Large intestine (tissue), 3 donors: ENCODE measurements at regions not wholly inside any gene's neighbourhood (a gene's known extent, or its start where the extent isn't known, plus 50 kb on each side); places are given as distances from the start of the nearest gene placed in this dataset.

ENCODE experiments used
- DNase-seq, 2 donors: peaks; one replicate each; pipeline versions ENCODE4 v3.0.0 to v3.0.0-alpha.2; 2013
- H3K27ac ChIP-seq: one replicate; pipeline ENCODE4 v1.5.1; 2013; ENCODE audit warnings: low read length
- H3K27me3 ChIP-seq: 2 replicates; pipeline ENCODE4 v1.6.1; 2013; ENCODE audit warnings: low read length; ENCODE audit not compliant: control insufficient read depth, insufficient read depth
- H3K36me3 ChIP-seq: 2 replicates; pipeline ENCODE4 v1.6.1; 2013; ENCODE audit warnings: low read length; ENCODE audit not compliant: control insufficient read depth, insufficient read depth
- H3K4me1 ChIP-seq: one replicate; pipeline ENCODE4 v1.6.1; 2013; ENCODE audit warnings: low read length; ENCODE audit not compliant: control insufficient read depth, insufficient read depth
- H3K4me3 ChIP-seq: one replicate; pipeline ENCODE4 v1.5.1; 2013; ENCODE audit warnings: low read length
- H3K9me3 ChIP-seq: one replicate; pipeline ENCODE4 v1.6.1; 2013; ENCODE audit warnings: mild to moderate bottlenecking, low read depth, low read length, moderate library complexity; ENCODE audit not compliant: control insufficient read depth
- WGBS: methylation state at CpG from one replicate; pipeline ENCODE4 v1.1.5; 2013; ENCODE audit warnings: low lambda C conversion rate; ENCODE audit not compliant: insufficient coverage; 5-methylcytosine and 5-hydroxymethylcytosine counted together

DNA sequence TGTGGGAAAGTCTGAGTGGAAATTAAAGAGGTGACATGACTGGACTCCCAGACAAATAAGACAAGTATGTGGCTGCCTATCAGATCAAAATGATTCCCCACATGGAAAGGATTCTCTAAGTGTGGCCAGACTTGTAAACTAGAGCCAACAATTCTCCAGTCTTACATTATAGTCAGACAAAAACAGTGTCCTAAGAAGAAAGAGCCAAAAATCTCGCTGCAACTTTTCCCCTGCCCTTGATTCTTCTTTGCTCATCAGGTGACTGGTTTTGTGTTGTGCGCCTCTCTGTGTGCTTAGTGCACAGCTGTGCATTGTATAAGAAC, 164.2 kb upstream of the TARS1 start:
- WGBS, result no CpG with 5 or more reads among the region's 2 CpGs

DNA sequence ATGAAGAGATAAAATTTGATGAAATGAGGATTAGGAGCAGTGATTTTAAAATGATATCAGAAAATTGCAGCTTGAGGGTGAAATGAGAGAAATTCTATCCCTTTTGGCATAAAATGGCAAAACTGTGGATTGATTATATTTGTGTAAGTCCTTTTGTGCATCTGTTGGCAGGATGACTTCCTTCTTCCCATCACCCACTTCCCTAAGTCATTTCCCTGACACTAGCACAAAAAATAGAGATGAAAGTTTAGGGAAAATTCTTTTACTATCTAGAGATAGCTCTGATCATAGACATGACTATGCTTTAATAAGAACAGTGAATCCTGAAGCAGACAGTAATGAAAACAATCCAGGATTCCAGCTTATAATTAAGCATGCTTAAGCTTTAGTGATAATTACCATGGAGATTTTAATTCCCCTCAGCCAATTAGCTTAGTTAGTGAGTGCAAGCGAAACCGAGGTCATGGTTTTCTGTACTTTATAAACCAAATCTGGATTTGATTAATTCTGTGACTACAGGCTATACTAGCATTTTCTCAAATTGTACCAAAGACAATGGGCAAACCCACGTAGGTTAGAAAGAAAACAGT, 163.6 kb upstream of the TARS1 start:
- no peak overlapping the region for H3K27ac ChIP-seq
- no peak for DNase-seq
- H3K27me3 ChIP-seq, result no peaks in the 10 kb centered on the region
- no CpG with 5 or more reads among the region's 3 CpGs for WGBS
- H3K9me3 ChIP-seq, result no peaks in the 10 kb centered on the region
- no peaks in the 10 kb centered on the region for H3K36me3 ChIP-seq
- H3K4me1 ChIP-seq, result no peaks in the 10 kb centered on the region
- H3K4me3 ChIP-seq, result no peak overlapping the region

More for the DNA sequence above, 164.2 kb upstream of the TARS1 start:
- H3K36me3 ChIP-seq, result no peaks in the 10 kb centered on the region
- H3K4me1 ChIP-seq, result no peaks in the 10 kb centered on the region
- no peak overlapping the region for H3K27ac ChIP-seq
- H3K4me3 ChIP-seq, result no peak overlapping the region
- no peak for DNase-seq
- H3K27me3 ChIP-seq, result no peaks in the 10 kb centered on the region
- no peaks in the 10 kb centered on the region for H3K9me3 ChIP-seq

- no peak overlapping the region for H3K27ac ChIP-seq
- no peaks in the 10 kb centered on the region for H3K27me3 ChIP-seq
- no peaks in the 10 kb centered on the region for H3K36me3 ChIP-seq
- no peaks in the 10 kb centered on the region for H3K4me1 ChIP-seq
- no peak overlapping the region for H3K4me3 ChIP-seq
- no peak for DNase-seq
- WGBS, result 0% methylated on average over 1 of the region's 5 CpGs
- no peaks in the 10 kb centered on the region for H3K9me3 ChIP-seq
Measured at GRCh38 chr5:33281431-33281843, 159.3 kb upstream of the TARS1 start.

- WGBS, result 73% methylated on average over 4 of the region's 4 CpGs
- Histone ChIP-seq H3K4me3 (no peak overlapping the region), H3K27me3 (no peaks in the 10 kb centered on the region), H3K36me3 (no peaks in the 10 kb centered on the region), H3K4me1 (no peaks in the 10 kb centered on the region), H3K9me3 (no peaks in the 10 kb centered on the region), H3K27ac (no peak overlapping the region)
- DNase-seq, result no peak
Measured at GRCh38 chr5:33282157-33282556, 158.6 kb upstream of the TARS1 start.

GRCh38 chr5:33282696-33283095, 158.1 kb upstream of the TARS1 start:
- no peaks in the 10 kb centered on the region for H3K9me3 ChIP-seq
- no peak for DNase-seq
- H3K4me3 ChIP-seq, result no peak overlapping the region
- no peaks in the 10 kb centered on the region for H3K4me1 ChIP-seq
- H3K27me3 ChIP-seq, result no peaks in the 10 kb centered on the region
- H3K36me3 ChIP-seq, result no peaks in the 10 kb centered on the region
- no peak overlapping the region for H3K27ac ChIP-seq
- whole genome bisulfite sequencing, result 79% methylated on average over 2 of the region's 2 CpGs

DNA sequence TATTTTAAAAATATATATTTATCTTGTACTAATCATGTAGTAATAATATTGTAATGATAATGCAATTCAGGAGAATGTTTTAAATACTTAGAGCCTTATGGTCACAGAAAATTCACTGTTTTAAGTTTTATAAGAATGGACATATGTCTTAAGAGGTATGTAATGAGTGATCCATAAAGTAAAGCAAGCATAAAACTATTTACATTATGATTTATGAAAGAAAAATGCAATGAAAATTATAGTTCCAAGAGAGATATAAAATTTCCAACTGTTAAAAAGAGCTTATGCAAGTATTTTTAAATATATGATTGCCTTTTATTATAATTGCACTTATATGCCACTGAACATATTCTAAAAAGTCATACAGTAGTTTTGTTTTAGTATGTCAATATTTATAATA, 157.5 kb upstream of the TARS1 start:
- no peak for DNase-seq
- no peak overlapping the region for H3K27ac ChIP-seq
- no peaks in the 10 kb centered on the region for H3K36me3 ChIP-seq
- H3K4me1 ChIP-seq, result no peaks in the 10 kb centered on the region
- H3K27me3 ChIP-seq, result no peaks in the 10 kb centered on the region
- no peaks in the 10 kb centered on the region for H3K9me3 ChIP-seq
- H3K4me3 ChIP-seq, result no peak overlapping the region

DNA sequence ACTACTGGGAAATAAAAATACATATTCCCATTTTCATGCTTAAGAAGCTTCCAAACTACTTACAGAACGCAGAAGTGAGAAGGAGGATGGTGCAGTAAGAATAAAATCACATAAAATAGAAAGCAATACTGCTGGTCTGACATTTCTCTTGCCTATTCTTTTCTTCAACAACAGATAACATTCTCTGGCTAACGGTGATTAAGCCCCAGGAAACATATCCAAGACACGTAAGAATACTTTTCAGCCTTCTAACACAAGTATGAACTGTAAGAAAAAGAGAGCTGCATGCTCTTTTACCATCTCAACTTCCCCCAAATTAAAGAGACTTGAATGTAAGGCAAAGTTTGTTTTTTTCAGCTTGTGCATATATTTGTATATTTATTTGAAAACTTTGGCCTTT, 156.1 kb upstream of the TARS1 start:
- DNase-seq, result no peak
- 70% methylated on average over 2 of the region's 3 CpGs for WGBS
- no peaks in the 10 kb centered on the region for H3K9me3 ChIP-seq
- no peak overlapping the region for H3K4me3 ChIP-seq
- no peak overlapping the region for H3K27ac ChIP-seq
- no peaks in the 10 kb centered on the region for H3K36me3 ChIP-seq
- no peaks in the 10 kb centered on the region for H3K27me3 ChIP-seq
- no peaks in the 10 kb centered on the region for H3K4me1 ChIP-seq

GRCh38 chr5:33287242-33287641, 153.5 kb upstream of the TARS1 start:
- Histone ChIP-seq H3K27ac (no peak overlapping the region), H3K9me3 (no peaks in the 10 kb centered on the region), H3K36me3 (no peaks in the 10 kb centered on the region), H3K4me1 (no peaks in the 10 kb centered on the region), H3K4me3 (no peak overlapping the region), H3K27me3 (no peaks in the 10 kb centered on the region)
- no CpG with 5 or more reads among the region's 1 CpG for WGBS
- DNase-seq, result no peak

GRCh38 chr5:33291216-33292000, 149.4 kb upstream of the TARS1 start:
- Histone ChIP-seq H3K27ac (no peak overlapping the region), H3K27me3 (no peaks in the 10 kb centered on the region), H3K4me1 (no peaks in the 10 kb centered on the region), H3K36me3 (no peaks in the 10 kb centered on the region), H3K4me3 (no peak overlapping the region), H3K9me3 (no peaks in the 10 kb centered on the region)
- no peak for DNase-seq
- no CpG with 5 or more reads among the region's 3 CpGs for WGBS

DNA sequence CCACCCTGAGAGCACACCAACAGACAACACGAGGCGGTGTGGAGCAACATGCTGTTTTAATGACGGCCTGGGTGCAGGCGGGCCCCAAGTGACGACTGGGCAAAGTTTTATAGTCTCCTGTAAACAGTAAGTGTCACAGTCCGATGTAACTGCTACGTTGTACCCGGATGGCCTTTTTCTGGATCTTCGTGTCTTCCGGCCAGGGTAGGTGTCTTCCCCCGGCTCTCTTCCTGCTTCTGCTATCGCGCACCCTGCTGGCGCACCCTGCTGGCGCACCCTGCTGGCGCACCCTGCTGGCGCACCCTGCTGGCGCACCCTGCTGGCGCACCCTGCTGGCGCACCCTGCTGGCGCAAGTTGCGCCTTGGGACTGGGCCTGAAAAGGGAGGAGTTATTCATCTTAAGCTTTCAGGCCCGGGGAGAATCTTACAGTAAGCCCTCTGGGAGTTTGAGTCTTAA, 143.0 kb upstream of the TARS1 start:
- H3K36me3 ChIP-seq, result no peaks in the 10 kb centered on the region
- H3K4me1 ChIP-seq, result no peaks in the 10 kb centered on the region
- no peak for DNase-seq
- 100% methylated on average over 1 of the region's 23 CpGs for WGBS
- H3K27ac ChIP-seq, result no peak overlapping the region
- peaks cover 3% of the 10 kb centered on the region for H3K9me3 ChIP-seq
- no peak overlapping the region for H3K4me3 ChIP-seq
- no peaks in the 10 kb centered on the region for H3K27me3 ChIP-seq
